ENCODE measurements at regions not wholly inside any gene's neighbourhood (a gene's known extent, or its start where the extent isn't known, plus 50 kb on each side); places are given as distances from the start of the nearest gene placed in this dataset.
"Not testable (repeated sequence)": the region's sequence is repeated elsewhere in the genome, so short reads cannot be mapped to it uniquely, and the experiment has no call there.

GRCh38 chr2:391696-392095 is 103.8 kb upstream of the ALKAL2 start:
- FAIRE-seq (no peak), DNase-seq (ENCODE audit: extremely low spot score, insufficient read length, low read depth) (no peak)

GRCh38 chr2:390959-391358 is 103.1 kb upstream of the ALKAL2 start:
- FAIRE-seq: no peak
- no peak for DNase-seq (ENCODE audit: extremely low spot score, insufficient read length, low read depth)

- FAIRE-seq; DNase-seq (ENCODE audit: extremely low spot score, insufficient read length, low read depth): not testable (repeated sequence)
These were observed 102.1 kb upstream of the ALKAL2 start for GRCh38 chr2:389985-390384.

DNA sequence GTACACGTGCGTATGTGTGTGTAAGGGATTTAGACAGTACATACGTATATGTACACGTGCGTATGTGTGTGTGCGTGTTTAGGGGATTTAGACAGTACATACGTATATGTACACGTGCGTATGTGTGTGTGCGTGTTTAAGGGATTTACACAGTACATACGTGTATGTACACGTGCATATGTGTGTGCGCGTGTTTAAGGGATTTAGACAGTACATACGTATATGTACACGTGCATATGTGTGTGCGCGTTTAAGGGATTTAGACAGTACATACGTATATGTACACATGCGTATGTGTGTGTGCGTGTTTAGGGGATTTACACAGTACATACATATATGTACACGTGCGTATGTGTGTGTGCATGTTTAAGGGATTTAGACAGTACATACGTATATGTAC is 100.9 kb upstream of the ALKAL2 start:
- not testable (repeated sequence) for FAIRE-seq; DNase-seq (ENCODE audit: extremely low spot score, insufficient read length, low read depth)

GRCh38 chr2:387980-388421 is 100.1 kb upstream of the ALKAL2 start:
- FAIRE-seq (no peak), DNase-seq (ENCODE audit: extremely low spot score, insufficient read length, low read depth) (no peak)

DNA sequence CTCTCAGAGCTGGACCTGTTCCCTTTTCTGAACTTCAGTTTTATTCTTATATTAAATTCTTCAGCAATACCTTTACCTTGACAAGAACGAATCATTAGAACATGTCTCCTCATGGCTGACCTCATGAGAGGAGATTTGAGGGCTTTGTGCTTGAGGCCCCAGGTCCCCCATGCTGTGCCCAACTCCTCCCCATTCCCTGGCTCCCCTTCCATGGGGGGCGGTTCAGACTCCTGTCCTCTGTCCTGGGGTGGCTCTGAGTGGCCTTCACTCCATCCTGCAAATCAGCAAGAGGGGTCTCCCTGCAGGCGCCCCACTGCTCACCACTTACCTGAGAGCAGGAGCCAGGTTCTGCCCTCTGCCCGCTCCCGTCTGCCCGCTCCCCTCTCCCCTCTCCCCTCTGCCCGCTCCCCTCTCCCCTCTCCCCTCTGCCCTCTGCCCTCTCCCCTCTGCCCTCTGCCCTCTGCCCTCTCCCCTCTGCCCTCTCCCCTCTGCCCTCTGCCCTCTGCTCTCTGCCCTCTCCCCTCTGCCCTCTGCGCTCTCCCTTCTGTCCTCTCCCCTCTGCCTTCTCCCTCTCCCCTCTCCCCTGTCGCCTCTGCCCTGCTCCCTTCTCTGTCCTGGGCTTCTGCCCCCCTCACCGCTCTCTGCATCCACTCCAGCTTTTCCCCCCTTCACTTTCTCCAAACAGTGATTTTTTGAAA is 98.7 kb upstream of the ALKAL2 start:
- DNase-seq (ENCODE audit: extremely low spot score, insufficient read length, low read depth): no peak
- FAIRE-seq: no peak

DNA sequence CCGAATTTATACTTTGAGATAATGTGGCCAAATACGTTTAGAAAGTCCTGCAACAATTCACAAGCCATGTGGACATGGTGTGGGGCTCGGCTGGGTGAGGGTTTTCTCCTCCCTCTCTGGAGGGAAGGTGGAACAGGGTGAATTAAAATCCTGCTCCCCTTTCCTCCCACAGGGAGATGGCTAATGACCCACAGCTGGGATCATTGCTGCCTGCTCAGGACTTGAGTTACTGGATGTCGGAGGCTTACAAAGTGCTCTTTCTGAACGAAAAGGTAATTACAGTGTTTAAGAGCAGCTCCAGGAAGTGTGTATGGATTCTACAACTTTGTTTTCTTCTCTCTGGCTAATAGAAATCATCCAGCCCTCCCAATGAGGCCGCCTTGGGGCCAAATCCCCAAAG is 97.9 kb upstream of the ALKAL2 start:
- DNase-seq (ENCODE audit: extremely low spot score, insufficient read length, low read depth) (no peak), FAIRE-seq (no peak)

GRCh38 chr2:385061-385460 is 97.2 kb upstream of the ALKAL2 start:
- FAIRE-seq (no peak), DNase-seq (ENCODE audit: extremely low spot score, insufficient read length, low read depth) (no peak)

GRCh38 chr2:383888-384287 is 96.0 kb upstream of the ALKAL2 start:
- DNase-seq (ENCODE audit: extremely low spot score, insufficient read length, low read depth) (no peak), FAIRE-seq (no peak)

GRCh38 chr2:383178-383577 is 95.3 kb upstream of the ALKAL2 start:
- DNase-seq (ENCODE audit: extremely low spot score, insufficient read length, low read depth) (no peak), FAIRE-seq (no peak)

DNA sequence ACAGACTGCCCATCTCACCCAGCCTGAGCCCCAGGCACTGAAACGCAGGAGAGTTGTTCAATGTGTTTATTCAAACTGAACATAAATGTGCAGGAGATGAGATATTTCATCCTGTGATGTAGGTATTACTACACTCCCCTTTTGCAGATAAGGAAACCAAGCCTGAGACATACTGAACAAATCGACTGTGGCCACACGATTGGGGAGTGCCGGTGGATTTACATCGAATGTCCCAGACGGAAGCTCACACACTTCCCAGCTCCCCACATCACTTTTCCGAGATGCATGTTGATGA is 94.8 kb upstream of the ALKAL2 start:
- DNase-seq (ENCODE audit: extremely low spot score, insufficient read length, low read depth): no peak
- no peak for FAIRE-seq

DNA sequence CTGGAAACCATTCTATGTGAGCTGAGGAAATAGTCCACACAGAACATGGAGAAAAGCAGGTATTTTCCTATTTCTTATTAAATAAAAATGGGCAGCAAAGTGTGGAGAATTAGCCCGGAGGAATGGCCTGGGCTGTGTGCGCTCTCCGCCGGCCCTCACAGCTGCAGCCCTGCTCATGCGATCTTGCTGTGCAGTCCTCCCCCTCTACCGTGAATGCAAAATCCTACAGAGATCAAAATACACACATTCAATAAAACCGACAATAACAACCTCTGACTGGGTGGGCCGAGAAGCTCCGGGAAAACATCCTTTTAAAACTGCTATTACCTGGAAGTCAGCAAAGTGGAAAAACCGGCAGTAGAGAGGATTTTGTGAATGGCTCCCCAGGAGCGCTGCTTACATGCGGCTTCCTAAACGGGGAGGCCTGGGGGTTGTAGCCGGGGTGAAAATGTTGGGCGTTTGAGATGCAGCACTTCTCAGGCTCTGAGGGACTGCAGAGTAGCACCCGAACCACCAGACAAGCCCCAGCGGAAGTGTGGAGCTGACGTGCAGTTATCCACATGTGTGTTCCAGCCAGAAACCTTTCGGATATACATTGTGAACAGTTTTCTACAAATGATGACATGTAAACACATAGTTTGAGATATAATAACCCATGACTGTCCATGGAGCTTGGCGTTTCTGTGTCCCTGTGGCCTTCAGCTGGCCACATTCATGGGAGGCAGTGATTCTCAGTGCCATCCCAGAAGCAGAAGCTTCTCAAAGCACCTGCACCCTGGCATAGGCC is 94.2 kb upstream of the ALKAL2 start:
- DNase-seq (ENCODE audit: extremely low spot score, insufficient read length, low read depth): no peak
- no peak for FAIRE-seq

DNA sequence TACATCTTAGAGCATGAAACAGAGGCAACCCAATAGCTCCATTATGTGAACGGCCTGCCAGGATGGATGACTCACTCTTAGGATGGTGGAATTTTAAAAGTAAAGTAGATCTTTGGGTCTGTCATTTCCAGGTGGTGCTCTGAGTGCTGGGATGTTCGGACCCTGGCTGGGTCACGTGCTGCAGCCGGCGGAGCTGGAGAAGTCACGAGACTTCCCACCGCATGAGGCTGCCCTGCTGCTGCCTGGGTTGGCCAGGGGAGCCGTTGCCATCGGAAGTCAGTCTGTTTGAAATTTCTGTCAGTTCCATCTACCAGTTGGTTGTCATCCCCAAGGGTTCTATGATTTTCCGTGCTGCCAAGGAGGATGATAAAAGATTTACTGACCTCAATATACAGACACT is 93.3 kb upstream of the ALKAL2 start:
- DNase-seq (ENCODE audit: extremely low spot score, insufficient read length, low read depth): no peak
- FAIRE-seq: no peak

DNA sequence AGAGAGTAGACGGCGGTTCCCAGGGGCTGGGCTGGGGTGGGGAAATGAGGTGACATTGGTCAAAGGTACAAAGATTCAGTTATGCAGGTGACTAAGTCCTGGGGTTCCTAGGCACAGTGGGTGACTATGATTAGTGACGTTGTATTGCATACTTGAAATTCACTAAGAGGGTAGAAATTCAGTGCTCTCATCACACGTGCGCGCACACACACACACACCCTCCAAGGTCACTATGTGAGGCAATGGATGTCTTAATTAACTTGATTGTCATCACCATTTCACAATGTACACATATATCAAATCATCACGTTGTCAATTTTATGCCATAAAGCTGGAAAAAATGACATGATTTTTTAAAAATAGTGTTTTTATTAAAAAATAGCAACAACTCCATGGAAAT is 92.9 kb upstream of the ALKAL2 start:
- FAIRE-seq (no peak), DNase-seq (ENCODE audit: extremely low spot score, insufficient read length, low read depth) (no peak)

DNA sequence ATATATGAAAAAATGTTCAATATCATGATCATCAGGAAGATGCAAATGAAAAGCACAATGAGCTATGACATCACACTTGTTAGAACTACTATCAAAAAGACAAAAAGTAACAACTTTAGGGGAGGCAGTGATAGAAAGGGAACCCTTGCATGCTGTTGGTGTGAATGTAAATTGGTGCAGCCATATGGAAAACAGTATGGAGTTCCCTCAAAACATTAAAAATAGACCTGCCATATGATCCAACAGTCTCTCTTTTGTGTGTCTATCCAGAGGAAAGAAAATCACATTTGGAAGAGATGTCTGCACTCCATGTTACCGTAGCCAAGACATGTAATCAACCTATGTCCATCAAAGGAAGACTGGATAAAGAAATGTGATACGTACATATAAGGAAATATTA is 92.3 kb upstream of the ALKAL2 start:
- DNase-seq (ENCODE audit: extremely low spot score, insufficient read length, low read depth) (no peak), FAIRE-seq (no peak)

GRCh38 chr2:379778-380177 is 91.9 kb upstream of the ALKAL2 start:
- FAIRE-seq (no peak), DNase-seq (ENCODE audit: extremely low spot score, insufficient read length, low read depth) (no peak)

DNA sequence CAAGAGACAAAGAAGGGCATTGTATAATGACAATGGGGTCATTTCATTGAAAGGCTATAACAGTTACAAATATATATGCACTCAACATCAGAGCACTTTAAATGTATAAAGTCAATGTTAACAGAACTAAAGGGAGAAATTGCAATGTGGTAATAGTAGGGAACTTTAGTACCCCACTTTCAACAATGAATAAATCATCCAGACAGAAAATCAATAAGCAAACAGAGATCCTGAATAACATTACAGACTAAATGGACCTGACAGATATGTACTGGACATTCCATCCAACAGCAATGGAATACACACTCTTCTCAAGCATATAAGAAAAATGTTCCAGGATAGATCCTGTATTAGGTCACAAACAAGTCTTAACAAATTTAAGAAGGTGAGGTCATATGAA is 90.5 kb upstream of the ALKAL2 start:
- no peak for DNase-seq (ENCODE audit: extremely low spot score, insufficient read length, low read depth)
- no peak for FAIRE-seq

- no peak for DNase-seq (ENCODE audit: extremely low spot score, insufficient read length, low read depth)
- no peak for FAIRE-seq
These were observed 89.5 kb upstream of the ALKAL2 start for GRCh38 chr2:377414-377813.

GRCh38 chr2:375956-376307 is 88.0 kb upstream of the ALKAL2 start:
- FAIRE-seq: no peak
- DNase-seq (ENCODE audit: extremely low spot score, insufficient read length, low read depth): no peak

DNA sequence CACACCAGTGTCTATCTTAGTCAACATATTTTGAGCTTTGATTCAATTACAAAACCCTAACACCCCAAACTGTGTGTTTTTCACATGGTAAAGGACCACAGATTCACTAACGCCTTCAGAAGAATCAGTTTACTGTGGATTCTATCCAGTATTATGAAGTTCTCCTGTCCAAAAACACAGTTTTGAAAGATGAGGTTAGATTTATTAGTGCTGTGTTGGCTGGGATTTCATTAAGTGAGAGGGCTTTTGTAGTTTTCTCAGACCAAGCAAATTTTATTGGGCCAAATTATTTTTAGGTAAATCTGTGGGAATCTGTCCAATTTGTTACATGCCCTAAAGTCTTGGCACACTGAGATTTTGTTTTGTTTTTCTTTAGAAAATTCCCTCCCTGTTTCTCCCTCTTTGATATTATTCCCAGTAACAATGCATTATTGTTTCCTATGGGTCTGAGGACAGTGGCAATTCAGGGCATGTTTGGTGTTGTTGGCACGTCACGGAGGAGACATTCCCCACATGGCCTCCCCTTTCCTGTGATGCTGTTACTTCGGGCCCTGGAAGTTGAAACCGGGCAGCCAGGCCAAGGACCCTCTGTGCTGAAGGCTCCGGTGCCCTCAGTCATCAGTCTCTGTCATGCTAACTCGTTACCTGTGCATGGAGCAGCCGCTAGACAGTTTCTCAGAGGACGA is 87.5 kb upstream of the ALKAL2 start:
- DNase-seq (ENCODE audit: extremely low spot score, insufficient read length, low read depth) (no peak), FAIRE-seq (no peak)

GRCh38 chr2:368386-368785 is 80.5 kb upstream of the ALKAL2 start:
- DNase-seq (ENCODE audit: extremely low spot score, insufficient read length, low read depth) (no peak), FAIRE-seq (no peak)
